K562 (cell line): ENCODE measurements at regions not wholly inside any gene's neighbourhood (a gene's known extent, or its start where the extent isn't known, plus 50 kb on each side); places are given as distances from the start of the nearest gene placed in this dataset.

Experiments
- ATAC-seq: fragments of 200-7000 bp; cut with Tn5 transposase; 3 replicates; pipeline ENCODE4 v1.9.1; 2020; ENCODE audit warnings: moderate library complexity
- BruUV-seq: library from RNA; stranded (reverse); fragments of 400-500 nt; replicated peaks from 2 replicates; lab custom pipeline; 2021; lab: Mats Ljungman, UMichigan
- CTCF ChIA-PET: fragments of 300-600 bp; formaldehyde crosslinking; extraction: SDS; loops from one replicate; lab custom pipeline; 2021; ENCODE audit warnings: low intra/inter-chr PET ratio; lab: Yijun Ruan, JAX
- POLR2A ChIA-PET: fragments of 300-600, 350-650 bp; sonication (Branson Sonifier 250); formaldehyde crosslinking; extraction: SDS; loops from one replicate; lab custom pipeline; 2021; ENCODE audit warnings: antibody characterized with exemption, inconsistent platforms; lab: Yijun Ruan, JAX
- DNase-seq, 4 experiments: peaks; one replicate each; pipeline versions ENCODE4 v3.0.0 to v3.0.0-alpha.2; 2011 to 2018; ENCODE audit warnings: low spot score in 3 of 4, mixed read lengths in 3 of 4; ENCODE audit errors: extremely low read depth in 1 of 4
- FAIRE-seq: peaks from 2 replicates; lab custom pipeline; 2011; peaks lifted over from hg19 to GRCh38; lab: Jason Lieb, UNC
- H2AFZ ChIP-seq: 2 replicates; pipeline ENCODE4 v1.6.0; 2011; ENCODE audit warnings: low read depth, low read length, control low read depth, inconsistent platforms
- H3K27ac ChIP-seq: fragments of 200-600 bp; 3 replicates; pipeline ENCODE4 v1.8.0; 2011; ENCODE audit warnings: low read depth, mild to moderate bottlenecking, control low read depth, inconsistent platforms, low read length, moderate library complexity, mixed read lengths; ENCODE audit errors: extremely low read depth
- H3K27me3 ChIP-seq, 2 experiments: fragments of 300-600 bp in 1 of 2; 2 replicates in 1 of 2; 3 replicates in 1 of 2; pipeline versions ENCODE4 v1.6.0 to v1.8.0; 2011; ENCODE audit warnings: inconsistent platforms in 2 of 2, low read length in 2 of 2, mild to moderate bottlenecking in 1 of 2, mixed read lengths in 1 of 2, moderate library complexity in 1 of 2; ENCODE audit not compliant: control insufficient read depth in 2 of 2, insufficient read depth in 2 of 2
- H3K36me3 ChIP-seq: fragments of 300-600 bp; 3 replicates; pipeline ENCODE4 v1.8.0; 2011; ENCODE audit warnings: mild to moderate bottlenecking, low read length, inconsistent platforms; ENCODE audit not compliant: control insufficient read depth, insufficient read depth
- H3K4me1 ChIP-seq, 2 experiments: fragments of 200-600 bp in 1 of 2; replicated peaks in 1 of 2; 2 replicates in 1 of 2; 3 replicates in 1 of 2; pipeline versions ENCODE4 v1.5.1 to v1.8.0; 2011; ENCODE audit warnings: inconsistent platforms in 2 of 2, low read length in 2 of 2, mild to moderate bottlenecking in 1 of 2, mixed read lengths in 1 of 2, moderate library complexity in 1 of 2; ENCODE audit not compliant: control insufficient read depth in 2 of 2, insufficient read depth in 2 of 2
- H3K4me2 ChIP-seq: 2 replicates; pipeline ENCODE4 v1.6.1; 2011; ENCODE audit warnings: low read length, control low read depth, inconsistent platforms, mixed read lengths; ENCODE audit not compliant: insufficient read depth
- H3K4me3 ChIP-seq: fragments of 200-600 bp; sonication (generic), shearing (Covaris generic); 2 replicates; pipeline ENCODE4 v1.5.1; 2016; ENCODE audit warnings: control low read depth, inconsistent platforms
- H3K79me2 ChIP-seq: fragments of 200-600 bp; 3 replicates; pipeline ENCODE4 v1.8.0; 2011; ENCODE audit warnings: low read length, inconsistent platforms; ENCODE audit not compliant: control insufficient read depth, insufficient read depth
- H3K9ac ChIP-seq, 2 experiments: 2 replicates each; pipeline versions ENCODE4 v1.6.0 to v1.6.1; 2011; ENCODE audit warnings: low read depth in 2 of 2, low read length in 2 of 2, control low read depth in 1 of 2, inconsistent platforms in 1 of 2, mild to moderate bottlenecking in 1 of 2, mixed read lengths in 1 of 2; ENCODE audit not compliant: insufficient read depth in 1 of 2
- H3K9me1 ChIP-seq: one replicate; pipeline ENCODE4 v1.6.0; 2011; ENCODE audit warnings: inconsistent platforms, mild to moderate bottlenecking, low read length, moderate library complexity; ENCODE audit not compliant: control insufficient read depth, insufficient read depth
- H3K9me3 ChIP-seq: replicated peaks from 2 replicates; pipeline ENCODE4 v1.5.1; 2011; ENCODE audit warnings: low read depth, low read length, inconsistent platforms; ENCODE audit not compliant: control insufficient read depth, insufficient read depth
- H4K20me1 ChIP-seq: replicated peaks from 2 replicates; pipeline ENCODE4 v1.6.1; 2011; ENCODE audit warnings: low read length, inconsistent platforms, mixed read lengths; ENCODE audit not compliant: control insufficient read depth, insufficient read depth
- ATF7 ChIP-seq: fragments of 450-650 bp; IDR thresholded peaks from 2 replicates; pipeline ENCODE4 v1.7.1; 2014; ENCODE audit warnings: mild to moderate bottlenecking, moderate library complexity
- ETS1 ChIP-seq: conservative IDR thresholded peaks from 2 replicates; pipeline ENCODE4 v1.6.1; 2011; ENCODE audit warnings: low read depth, mild to moderate bottlenecking, low read length; ENCODE audit not compliant: control insufficient read depth
- HDAC2 ChIP-seq: fragments of 450-650 bp; IDR thresholded peaks from 2 replicates; pipeline ENCODE4 v1.6.1; 2016; ENCODE audit warnings: mild to moderate bottlenecking
- HNRNPL ChIP-seq: fragments of 200-400 bp; formaldehyde crosslinking; IDR thresholded peaks from 2 replicates; pipeline ENCODE4 v1.6.1; 2017; ENCODE audit warnings: low read depth, mild to moderate bottlenecking, low read length
- NFRKB ChIP-seq: fragments of 450-650 bp; IDR thresholded peaks from 2 replicates; pipeline ENCODE4 v1.6.1; 2016; ENCODE audit warnings: low read depth
- NR4A1 ChIP-seq, 2 experiments: fragments of 250-450 bp in 1 of 2; fragments of 450-650 bp in 1 of 2; sonication (Bioruptor Pico) in 1 of 2; IDR thresholded peaks; 2 replicates each; pipeline versions ENCODE4 v1.4.0 to v1.6.1; 2016 to 2020; ENCODE audit warnings: mild to moderate bottlenecking in 2 of 2, missing compliant biosample characterization in 1 of 2, missing genetic modification characterization in 1 of 2, moderate library complexity in 1 of 2
- RNF2 ChIP-seq: sonication (generic); IDR thresholded peaks from 2 replicates; pipeline ENCODE4 v1.6.1; 2016
- SRSF3 ChIP-seq: fragments of 200-400 bp; formaldehyde crosslinking; IDR thresholded peaks from 2 replicates; pipeline ENCODE4 v1.6.1; 2016; ENCODE audit warnings: mild to moderate bottlenecking, low read length, moderate library complexity; ENCODE audit not compliant: insufficient read depth
- WGBS: fragments of 100-300 bp; shearing (Covaris generic); methylation state at CpG from one replicate; pipeline ENCODE4 v1.1.6; 2016; ENCODE audit warnings: low coverage, mixed read lengths; ENCODE audit not compliant: insufficient coverage; ENCODE audit errors: missing lambda C conversion rate; 5-methylcytosine and 5-hydroxymethylcytosine counted together
- in situ Hi-C: fragments of 300-500 bp; cut with MboI; formaldehyde crosslinking; loops from 4 replicates; pipeline ENCODE4 v1.15.0; 2018; ENCODE audit warnings: inconsistent platforms, mixed read lengths
- intact Hi-C: fragments of 100-400 bp; cut with micrococcal nuclease; formaldehyde crosslinking; loops from 2 replicates; pipeline ENCODE4 v1.14.2; 2022
- TF ChIP-seq, protein P1 (sequence below): fragments of 450-650 bp; IDR thresholded peaks from 2 replicates; pipeline ENCODE4 v1.6.1; 2016

DNA sequence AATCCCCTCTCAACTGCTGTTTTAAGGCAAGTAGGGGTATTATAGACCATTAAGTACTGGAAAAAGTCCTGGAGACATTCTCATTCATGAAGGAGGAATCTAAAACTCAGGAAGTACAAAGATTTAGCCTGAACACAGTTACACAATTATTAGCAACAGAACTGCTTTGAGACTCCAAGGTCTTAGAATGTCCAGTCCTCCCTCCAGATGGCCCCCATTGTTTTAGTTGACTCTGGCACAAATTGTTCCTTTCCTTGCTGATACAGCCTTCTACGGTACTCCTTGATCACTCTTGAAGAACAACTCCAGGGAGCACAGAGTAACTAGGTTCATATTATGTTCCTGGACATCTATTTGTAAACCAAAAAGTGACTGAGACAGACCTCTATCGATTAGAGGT lies 210.1 kb upstream of the RND3 start:
- 0 out of 2 replicates have a peak, but pooled peaks cover 3% of the 10 kb centered on the region for H3K9me3 ChIP-seq
- POLR2A ChIA-PET, result no interaction called here
- no peak overlapping the region for H2AFZ ChIP-seq
- CTCF ChIA-PET, result no interaction called here
- in situ Hi-C loops, result no loop called here
- no peaks in the 10 kb centered on the region for H3K36me3 ChIP-seq
- H3K79me2 ChIP-seq, result no peaks in the 10 kb centered on the region
- BruUV-seq, result no TSS peak
- no peaks in the 10 kb centered on the region for H3K27me3 ChIP-seq
- ATAC-seq, result no peak
- no peaks in the 10 kb centered on the region for H3K4me1 ChIP-seq
- H3K9me1 ChIP-seq, result no peaks in the 10 kb centered on the region
- no peak for DNase-seq
- peak; percentile 26 for FAIRE-seq
- H4K20me1 ChIP-seq, result no peaks in the 10 kb centered on the region
- no peak overlapping the region for H3K27ac ChIP-seq
- no peak overlapping the region for H3K9ac ChIP-seq
- H3K4me2 ChIP-seq, result no peak overlapping the region
- WGBS, result 0% methylated on average over 2 of the region's 2 CpGs
- intact Hi-C loops, result no loop called here
- TF ChIP-seq HDAC2 (no peak), RNF2 (no peak), ETS1 (no peak), ATF7 (no peak), SRSF3 (no peak), HNRNPL (no peak), NR4A1 (CRISPR knock-in tag; IDR thresholded peaks at IDR 0.05) (no peak), NR4A1 (tag; IDR thresholded peaks at IDR 0.05) (no peak), NFRKB (no peak)
- TF ChIP-seq, protein P1, sequence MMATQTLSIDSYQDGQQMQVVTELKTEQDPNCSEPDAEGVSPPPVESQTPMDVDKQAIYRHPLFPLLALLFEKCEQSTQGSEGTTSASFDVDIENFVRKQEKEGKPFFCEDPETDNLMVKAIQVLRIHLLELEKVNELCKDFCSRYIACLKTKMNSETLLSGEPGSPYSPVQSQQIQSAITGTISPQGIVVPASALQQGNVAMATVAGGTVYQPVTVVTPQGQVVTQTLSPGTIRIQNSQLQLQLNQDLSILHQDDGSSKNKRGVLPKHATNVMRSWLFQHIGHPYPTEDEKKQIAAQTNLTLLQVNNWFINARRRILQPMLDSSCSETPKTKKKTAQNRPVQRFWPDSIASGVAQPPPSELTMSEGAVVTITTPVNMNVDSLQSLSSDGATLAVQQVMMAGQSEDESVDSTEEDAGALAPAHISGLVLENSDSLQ, result no peak
- no peak overlapping the region for H3K4me3 ChIP-seq
